Embryonic facial prominence (tissue), 1 donor: ENCODE measurements at regions not wholly inside any gene's neighbourhood (a gene's known extent, or its start where the extent isn't known, plus 50 kb on each side); places are given as distances from the start of the nearest gene placed in this dataset.
"Not testable (repeated sequence)": the region's sequence is repeated elsewhere in the genome, so short reads cannot be mapped to it uniquely, and the experiment has no call there.

Experiments used
- DNase-seq: peaks from one replicate; pipeline ENCODE4 v3.0.0-alpha.2; 2016; ENCODE audit errors: extremely low spot score

- no peak for DNase-seq
Observed at GRCh38 chr2:12442476-12442847, 274.3 kb upstream of the TRIB2 start.

- no peak for DNase-seq
Observed at GRCh38 chr2:12448846-12449505, 267.8 kb upstream of the TRIB2 start.

DNA sequence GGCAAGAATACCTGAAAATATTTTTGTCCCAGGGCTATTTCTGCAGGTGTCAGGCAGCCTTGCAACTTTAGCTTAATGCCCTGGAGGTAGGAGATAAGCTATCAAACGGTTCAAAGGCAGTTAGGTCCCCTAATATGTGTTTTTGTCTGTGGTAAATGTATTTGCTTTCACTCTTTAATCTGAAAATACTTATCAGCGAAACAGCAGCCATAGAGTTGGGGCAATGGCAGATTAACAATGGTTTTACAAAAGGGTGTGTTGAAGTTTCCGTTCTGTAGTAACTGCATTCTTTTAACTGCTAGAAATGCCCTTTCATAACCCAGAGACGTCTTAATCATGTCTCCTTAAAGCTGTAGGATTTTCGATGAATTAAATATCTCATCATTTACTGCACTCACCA is 265.0 kb upstream of the TRIB2 start:
- DNase-seq, result no peak

DNA sequence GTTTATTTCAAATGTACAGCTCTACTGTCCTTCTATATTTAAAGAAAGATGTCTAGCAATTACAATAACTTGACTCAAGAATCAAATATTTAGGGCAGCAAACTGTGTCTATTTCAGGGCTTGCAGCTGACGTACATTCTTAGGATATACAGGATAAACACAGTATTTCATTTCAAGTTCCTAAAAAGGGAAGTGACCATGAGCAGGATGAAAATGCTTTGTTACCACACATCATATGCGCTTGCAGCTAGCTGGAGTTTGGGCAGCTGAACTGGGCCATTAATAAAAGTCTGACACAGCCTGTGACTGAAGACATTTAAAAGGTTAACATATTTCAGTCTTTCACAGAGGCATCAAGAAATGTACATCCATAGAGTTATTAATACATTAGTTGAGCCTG is 264.6 kb upstream of the TRIB2 start:
- no peak for DNase-seq

GRCh38 chr2:12453731-12454130 is 263.0 kb upstream of the TRIB2 start:
- DNase-seq, result no peak

GRCh38 chr2:12455661-12456060 is 261.1 kb upstream of the TRIB2 start:
- no peak for DNase-seq

DNA sequence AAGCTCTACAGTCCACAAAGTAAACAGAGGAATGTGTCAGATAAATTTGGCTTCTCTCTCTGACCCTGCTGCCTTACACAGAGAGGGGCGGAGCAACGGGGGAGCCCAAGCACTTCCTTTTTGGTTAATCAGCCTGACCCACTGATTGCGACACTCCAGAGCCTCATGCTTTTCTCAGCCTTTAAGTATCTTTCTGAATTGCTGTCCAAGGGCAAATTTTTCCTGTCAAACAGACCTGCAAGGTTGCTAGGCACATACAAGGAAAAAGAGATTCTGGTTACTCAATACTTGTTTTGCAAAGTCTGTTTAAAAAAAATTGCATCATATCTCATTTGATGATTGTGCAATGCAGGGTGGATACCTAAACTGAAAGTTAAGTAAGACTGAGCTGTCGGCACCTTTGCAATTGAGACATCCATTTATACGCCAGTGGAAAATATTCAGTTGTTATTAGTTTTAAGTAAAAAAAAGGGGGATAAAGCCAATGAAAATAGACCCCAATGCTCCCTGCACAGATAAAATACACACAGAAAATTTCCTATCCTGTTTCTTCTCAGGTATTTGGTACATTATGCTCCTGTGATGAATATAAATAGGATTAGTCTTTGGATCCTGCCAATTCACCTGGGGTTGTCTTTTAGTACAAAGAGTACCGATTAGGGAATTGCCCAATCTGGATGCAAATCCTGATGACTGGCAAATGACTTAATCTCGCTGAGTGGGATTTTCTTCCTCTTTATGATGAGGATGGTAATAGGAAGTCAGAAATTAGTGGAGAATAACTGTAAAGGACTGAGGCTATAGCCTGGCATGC is 260.2 kb upstream of the TRIB2 start:
- no peak for DNase-seq

- DNase-seq, result no peak
Observed at GRCh38 chr2:12457831-12458230, 258.9 kb upstream of the TRIB2 start.

GRCh38 chr2:12463189-12463588 is 253.5 kb upstream of the TRIB2 start:
- DNase-seq, result no peak

DNA sequence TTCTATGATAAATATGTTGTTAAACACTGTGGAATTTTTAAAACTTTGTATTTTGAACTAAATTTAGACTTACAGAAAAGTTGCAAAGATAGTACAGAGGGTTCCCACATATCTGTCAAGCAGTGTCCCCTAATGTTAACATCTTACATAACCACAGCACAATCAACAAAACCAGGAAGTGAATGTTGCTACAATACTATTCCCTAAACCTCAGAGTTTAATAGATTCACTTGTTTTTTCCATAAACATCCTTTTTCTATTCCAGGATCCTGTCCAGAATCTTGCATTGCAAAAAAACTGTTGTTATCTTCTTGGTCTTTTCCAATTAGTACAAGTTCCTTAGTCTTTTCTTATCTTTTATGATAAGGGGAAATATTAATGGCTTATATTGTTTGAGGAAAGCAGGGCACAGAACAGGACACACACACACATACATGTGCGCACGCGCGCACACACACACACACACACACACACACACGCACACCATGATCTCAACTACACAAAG is 251.1 kb upstream of the TRIB2 start:
- no peak for DNase-seq

GRCh38 chr2:12467303-12467702 is 249.4 kb upstream of the TRIB2 start:
- no peak for DNase-seq

- peak; percentile 10 for DNase-seq
Observed at GRCh38 chr2:12469141-12469561, 247.6 kb upstream of the TRIB2 start.

DNA sequence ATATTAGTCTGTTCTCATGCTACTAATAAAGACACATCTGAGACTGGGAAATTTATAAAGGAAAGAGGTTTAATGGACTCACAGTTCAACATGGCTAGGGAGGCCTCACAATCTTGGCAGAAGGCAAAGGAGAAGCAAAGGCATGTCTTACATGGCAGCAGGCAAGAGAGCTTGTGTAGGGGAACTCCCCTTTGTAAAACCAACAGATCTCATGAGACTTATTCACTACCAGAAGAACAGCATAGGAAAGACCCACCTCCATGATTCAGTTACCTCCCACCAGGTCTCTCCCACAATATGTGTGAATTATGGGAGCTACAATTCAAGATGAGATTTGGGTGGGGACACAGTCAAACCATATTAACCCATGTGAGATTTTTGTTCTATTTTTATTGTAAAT is 244.5 kb upstream of the TRIB2 start:
- not testable (repeated sequence) for DNase-seq

DNA sequence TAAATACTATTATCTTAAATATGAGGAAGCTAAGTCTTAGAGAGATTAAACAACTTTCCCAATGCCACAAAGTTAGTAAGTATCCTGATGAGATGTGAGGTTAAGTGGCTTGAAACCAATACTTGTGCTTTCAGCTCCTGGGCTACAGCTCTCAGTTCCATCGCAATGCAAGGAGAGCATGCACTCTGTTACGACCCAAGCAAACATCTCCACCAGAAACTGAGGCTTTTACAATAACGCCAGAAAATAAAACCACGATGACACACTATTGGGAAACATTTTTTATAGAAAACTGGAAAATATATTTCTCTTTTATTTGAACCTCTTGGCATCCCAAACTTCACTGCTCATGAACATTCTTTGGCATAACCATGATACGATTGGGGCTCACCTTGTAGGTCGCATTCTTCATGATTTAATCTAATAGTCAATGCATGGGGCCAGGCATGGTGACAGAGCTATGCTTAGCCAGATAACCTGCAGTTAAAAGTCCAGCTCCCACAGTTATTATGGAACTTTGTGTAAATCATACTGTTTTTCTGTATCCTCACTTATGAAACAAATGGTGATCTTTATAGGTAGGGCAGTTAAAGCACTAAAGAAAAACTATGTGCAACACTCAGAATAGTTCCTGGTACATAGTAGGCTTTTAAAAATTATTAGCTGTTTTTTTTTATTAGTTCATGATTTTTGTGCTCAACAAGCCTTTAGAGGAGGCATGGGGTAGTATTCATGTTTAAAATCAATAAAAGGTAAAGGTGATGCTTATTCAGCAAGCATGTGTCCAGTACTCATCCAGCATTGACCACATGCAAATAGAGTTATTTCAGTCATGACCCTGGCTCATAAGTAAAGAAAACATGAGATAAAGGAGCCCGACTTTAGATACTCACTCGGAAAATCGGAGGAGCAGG is 238.3 kb upstream of the TRIB2 start:
- no peak for DNase-seq

DNA sequence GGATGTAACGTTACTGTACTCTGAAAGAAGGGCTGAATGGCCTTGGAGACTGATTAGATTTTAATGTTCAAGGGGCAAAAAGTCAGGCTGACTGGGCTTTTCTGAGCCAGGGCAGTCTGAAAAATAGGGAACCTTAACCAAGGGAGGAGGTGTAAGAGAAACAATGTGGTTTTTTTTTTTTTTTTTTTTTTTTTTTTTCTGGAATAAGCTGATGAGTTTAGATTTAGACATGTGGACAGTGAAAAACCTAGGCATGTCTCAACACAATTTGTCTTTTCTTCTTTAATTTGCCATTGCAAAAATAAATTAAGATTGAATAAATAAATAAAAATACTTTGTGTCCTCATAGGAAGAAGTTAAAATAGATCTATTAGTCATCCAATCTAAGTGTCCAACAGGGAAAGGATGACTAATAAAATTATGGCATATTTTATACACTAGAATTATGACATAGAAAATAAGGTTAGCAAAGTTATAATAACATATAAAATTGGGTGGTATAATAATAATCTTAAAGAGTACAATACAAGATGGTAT is 237.6 kb upstream of the TRIB2 start:
- no peak for DNase-seq

DNA sequence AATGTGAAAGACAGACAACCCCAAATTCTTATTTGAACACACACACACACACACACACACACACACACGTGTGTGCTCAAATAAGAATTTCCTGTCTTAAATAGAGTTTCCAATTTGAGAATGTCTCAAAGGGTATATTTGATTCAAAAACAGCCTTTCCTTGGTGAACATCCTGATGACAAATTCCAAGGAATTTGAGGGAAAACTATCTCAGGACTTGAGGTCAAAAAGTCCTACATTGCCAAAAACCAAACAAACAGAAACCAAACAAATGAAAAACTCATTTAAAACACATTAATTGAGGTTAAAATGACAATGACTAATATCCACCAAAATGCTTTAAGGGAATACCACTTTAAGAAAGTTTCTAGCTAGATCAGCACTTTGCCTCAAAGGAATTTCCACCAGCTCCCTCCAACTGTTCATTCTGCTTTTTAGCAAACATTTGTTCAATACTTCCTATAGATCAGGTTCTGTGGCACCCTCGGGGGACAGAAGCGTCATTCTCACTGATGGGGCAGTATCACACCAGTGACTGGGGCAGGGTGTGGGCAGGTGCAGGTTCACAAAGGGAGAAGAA is 232.1 kb upstream of the TRIB2 start:
- no peak for DNase-seq

DNA sequence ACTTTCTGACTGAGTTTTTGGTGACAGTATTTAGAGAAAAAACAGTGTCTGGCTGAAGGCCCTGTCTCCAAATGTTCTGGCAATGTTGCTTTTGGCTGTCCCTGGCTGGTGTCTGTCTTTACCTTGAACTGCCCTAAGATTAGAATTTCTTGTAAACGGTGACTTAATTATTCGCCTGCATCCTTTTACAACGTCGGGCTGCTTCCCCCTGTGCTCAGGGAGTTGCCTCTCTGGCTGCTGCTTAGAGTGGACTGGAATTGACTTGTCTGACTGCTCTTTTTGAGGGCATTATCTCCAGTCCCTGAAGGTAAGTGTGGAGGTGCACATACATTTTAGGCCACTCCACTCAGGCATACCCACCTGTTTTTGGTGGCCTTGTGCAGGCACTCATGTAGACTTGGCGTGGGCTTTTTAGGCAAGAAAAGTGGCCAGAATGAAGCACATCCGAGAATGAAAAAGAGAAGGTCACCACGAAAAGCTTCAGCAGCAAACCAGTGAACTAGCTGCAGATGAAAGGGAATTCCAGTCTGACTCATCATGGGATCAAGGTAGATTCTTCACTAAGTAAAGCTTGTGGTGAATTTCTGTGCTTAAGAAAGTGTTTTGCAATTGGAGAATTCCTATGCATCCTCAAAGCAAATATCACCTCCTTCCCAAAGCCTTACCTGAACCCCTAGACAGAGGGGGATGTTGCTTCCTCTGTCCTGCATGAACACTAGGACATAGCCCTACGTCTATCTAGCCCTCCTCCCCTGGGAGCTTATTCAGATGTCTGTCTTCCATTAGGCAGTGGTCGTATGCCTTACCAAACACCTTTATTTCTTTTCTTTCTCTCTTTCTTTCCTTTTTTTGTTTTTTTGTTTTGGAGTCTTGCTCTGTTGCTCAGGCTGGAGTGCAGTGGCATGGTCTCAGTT is 230.3 kb upstream of the TRIB2 start:
- DNase-seq, result no peak

GRCh38 chr2:12487253-12488004 is 229.3 kb upstream of the TRIB2 start:
- no peak for DNase-seq
